OCI-LY7 (cell line): ENCODE measurements at regions not wholly inside any gene's neighbourhood (a gene's known extent, or its start where the extent isn't known, plus 50 kb on each side); places are given as distances from the start of the nearest gene placed in this dataset.

Source experiments
- BruUV-seq: library from RNA; stranded (reverse); fragments of 400-500 nt; replicated peaks from 2 replicates; lab custom pipeline; 2021; lab: Mats Ljungman, UMichigan
- CTCF ChIA-PET: fragments of 300-600 bp; sonication (Branson Sonifier 250); formaldehyde crosslinking; loops from one replicate; lab custom pipeline; 2022; ENCODE audit warnings: antibody characterized with exemption; ENCODE audit not compliant: unreplicated experiment; lab: Charles Lee
- POLR2A ChIA-PET: fragments of 300-600 bp; sonication (Branson Sonifier 250); formaldehyde crosslinking; loops from one replicate; lab custom pipeline; 2022; ENCODE audit warnings: antibody characterized with exemption; lab: Charles Lee
- DNase-seq: peaks from one replicate; pipeline ENCODE4 v3.0.0-alpha.2; 2015; ENCODE audit warnings: low spot score
- H2AFZ ChIP-seq: fragments of 200-600 bp; sonication (generic), shearing (Covaris generic); 2 replicates; pipeline ENCODE4 v1.6.1; 2014; ENCODE audit warnings: mild to moderate bottlenecking, antibody characterized with exemption, low read length, moderate library complexity
- H3K27ac ChIP-seq: fragments of 200-600 bp; sonication (generic); 2 replicates; pipeline ENCODE4 v1.5.1; 2014; ENCODE audit warnings: mixed run types, low read depth, mild to moderate bottlenecking, moderate library complexity, low read length, inconsistent platforms; ENCODE audit not compliant: poor library complexity, severe bottlenecking
- H3K36me3 ChIP-seq: fragments of 200-600 bp; sonication (generic); 2 replicates; pipeline ENCODE4 v1.6.1; 2014; ENCODE audit warnings: mild to moderate bottlenecking, antibody characterized with exemption, low read length, moderate library complexity, mixed read lengths; ENCODE audit not compliant: insufficient read depth
- H3K4me1 ChIP-seq: fragments of 200-600 bp; sonication (generic); 2 replicates; pipeline ENCODE4 v1.5.1; 2014; ENCODE audit warnings: mild to moderate bottlenecking, low read length; ENCODE audit not compliant: insufficient read depth, poor library complexity, severe bottlenecking
- H3K4me2 ChIP-seq: fragments of 200-600 bp; sonication (generic); 2 replicates; pipeline ENCODE4 v1.6.1; 2014; ENCODE audit warnings: mild to moderate bottlenecking, low read length
- H3K4me3 ChIP-seq: fragments of 200-600 bp; sonication (generic); 2 replicates; pipeline ENCODE4 v1.5.1; 2014; ENCODE audit warnings: mild to moderate bottlenecking, low read depth, low read length; ENCODE audit not compliant: poor library complexity, severe bottlenecking
- H3K79me2 ChIP-seq: fragments of 200-600 bp; sonication (generic); 2 replicates; pipeline ENCODE4 v1.6.1; 2016; ENCODE audit warnings: low read depth, mild to moderate bottlenecking, low read length, moderate library complexity, mixed read lengths; ENCODE audit not compliant: insufficient read depth
- H3K9me2 ChIP-seq: fragments of 200-600 bp; sonication (generic); 2 replicates; pipeline ENCODE4 v1.6.1; 2016; ENCODE audit warnings: mild to moderate bottlenecking, low read length, mixed read lengths; ENCODE audit not compliant: insufficient read depth
- H3K9me3 ChIP-seq: fragments of 200-600 bp; sonication (generic); 2 replicates; pipeline ENCODE4 v1.6.1; 2014; ENCODE audit warnings: mild to moderate bottlenecking, mixed run types, low read length, mixed read lengths
- H4K20me1 ChIP-seq: fragments of 200-600 bp; sonication (generic); 2 replicates; pipeline ENCODE4 v1.6.1; 2014; ENCODE audit warnings: mild to moderate bottlenecking, antibody characterized with exemption, low read length, moderate library complexity, mixed read lengths; ENCODE audit not compliant: insufficient read depth
- CTCF ChIP-seq: fragments of 200-600 bp; sonication (generic); conservative IDR thresholded peaks from 2 replicates; pipeline ENCODE4 v1.5.1; 2014; ENCODE audit warnings: mild to moderate bottlenecking, antibody characterized with exemption, low read length, moderate library complexity, mixed read lengths
- EZH2phosphoT487 ChIP-seq: fragments of 200-600 bp; sonication (generic); IDR thresholded peaks from 2 replicates; pipeline ENCODE4 v1.6.1; 2018; ENCODE audit warnings: low read depth, borderline replicate concordance, mild to moderate bottlenecking, mixed run types, antibody characterized with exemption, low read length, moderate library complexity, mixed read lengths
- intact Hi-C: fragments of 100-400 bp; cut with micrococcal nuclease; formaldehyde crosslinking; loops from one replicate; pipeline ENCODE4 v1.10.0; 2022; ENCODE audit not compliant: unreplicated experiment

DNA sequence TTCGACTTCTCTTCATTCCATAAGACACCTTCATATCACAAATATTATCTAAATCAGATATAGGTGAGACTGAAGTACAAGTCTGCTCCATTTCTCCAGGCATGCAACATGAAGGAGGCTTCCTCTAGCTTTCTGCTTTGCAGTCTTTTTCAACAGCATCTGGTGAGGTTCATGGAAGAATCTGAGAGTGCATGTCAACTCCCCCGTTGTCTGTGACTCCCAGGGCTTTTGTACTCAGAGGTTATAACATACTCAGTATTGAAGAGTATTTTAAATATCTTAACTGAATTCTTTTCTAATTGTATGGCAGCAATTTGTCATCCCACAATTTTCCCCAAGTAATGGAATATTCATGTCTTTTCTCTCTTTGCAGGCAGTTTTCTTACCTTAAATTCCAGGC, 448.7 kb downstream of the CDH8 start:
- no peaks in the 10 kb centered on the region for H3K4me1 ChIP-seq
- ChIA-PET CTCF (no interaction called here), POLR2A (no interaction called here)
- no peak overlapping the region for H3K4me2 ChIP-seq
- intact Hi-C loops: no loop called here
- H3K9me2 ChIP-seq: no peaks in the 10 kb centered on the region
- H3K36me3 ChIP-seq: no peaks in the 10 kb centered on the region
- DNase-seq: no peak
- TF ChIP-seq EZH2phosphoT487 (no peak), CTCF (no peak)
- H3K9me3 ChIP-seq: no peaks in the 10 kb centered on the region
- BruUV-seq: no TSS peak
- no peaks in the 10 kb centered on the region for H3K79me2 ChIP-seq
- no peaks in the 10 kb centered on the region for H4K20me1 ChIP-seq
- H3K27ac ChIP-seq: no peak overlapping the region
- H3K4me3 ChIP-seq: no peak overlapping the region
- no peak overlapping the region for H2AFZ ChIP-seq

GRCh38 chr16:61581417-61582046, 454.7 kb downstream of the CDH8 start:
- H3K4me2 ChIP-seq: no peak overlapping the region
- H3K4me1 ChIP-seq: no peaks in the 10 kb centered on the region
- no peaks in the 10 kb centered on the region for H3K79me2 ChIP-seq
- BruUV-seq: no TSS peak
- ChIA-PET CTCF (no interaction called here), POLR2A (interaction anchor here (0.6 kb wide), 1 partner anchor 316 kb away, joined by 3 read pairs; no protein-coding TSS in a partner anchor)
- H3K9me3 ChIP-seq: no peaks in the 10 kb centered on the region
- intact Hi-C loops: no loop called here
- no peaks in the 10 kb centered on the region for H4K20me1 ChIP-seq
- no peaks in the 10 kb centered on the region for H3K36me3 ChIP-seq
- H3K27ac ChIP-seq: no peak overlapping the region
- no peak overlapping the region for H2AFZ ChIP-seq
- no peaks in the 10 kb centered on the region for H3K9me2 ChIP-seq
- TF ChIP-seq CTCF (no peak), EZH2phosphoT487 (no peak)
- no peak for DNase-seq
- H3K4me3 ChIP-seq: no peak overlapping the region

DNA sequence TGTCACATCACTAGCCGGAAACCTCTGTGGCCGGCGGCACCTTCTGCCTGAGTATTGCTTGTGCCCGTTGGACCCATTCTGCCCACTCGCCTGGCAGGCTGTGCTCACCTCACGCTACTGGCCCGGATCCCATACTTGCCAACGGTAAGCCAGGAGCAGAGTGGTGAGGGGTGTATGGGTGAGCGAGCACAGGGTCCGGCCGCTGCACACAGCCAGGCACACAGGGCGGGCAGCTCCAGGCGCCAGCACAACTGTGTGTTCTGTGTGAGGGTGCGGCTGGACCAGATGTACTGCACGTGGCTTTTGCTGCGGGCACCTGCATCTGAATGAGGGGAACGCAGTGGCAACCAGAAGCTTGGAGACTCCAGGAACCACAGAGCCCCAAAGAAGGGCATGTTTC, 455.7 kb downstream of the CDH8 start:
- POLR2A ChIA-PET: no interaction called here

More for the DNA sequence above, 455.7 kb downstream of the CDH8 start:
- H3K27ac ChIP-seq: no peak overlapping the region
- H2AFZ ChIP-seq: no peak overlapping the region
- H3K4me3 ChIP-seq: no peak overlapping the region
- no peaks in the 10 kb centered on the region for H4K20me1 ChIP-seq
- H3K9me2 ChIP-seq: no peaks in the 10 kb centered on the region
- intact Hi-C loops: no loop called here
- DNase-seq: no peak
- no peaks in the 10 kb centered on the region for H3K79me2 ChIP-seq
- no peak overlapping the region for H3K4me2 ChIP-seq
- TF ChIP-seq EZH2phosphoT487 (no peak), CTCF (no peak)
- no peaks in the 10 kb centered on the region for H3K36me3 ChIP-seq
- CTCF ChIA-PET: no interaction called here
- BruUV-seq: no TSS peak
- no peaks in the 10 kb centered on the region for H3K9me3 ChIP-seq
- no peaks in the 10 kb centered on the region for H3K4me1 ChIP-seq
